Fibroblast of lung (primary cell): ENCODE measurements at regions not wholly inside any gene's neighbourhood (a gene's known extent, or its start where the extent isn't known, plus 50 kb on each side); places are given as distances from the start of the nearest gene placed in this dataset.
"Not testable (repeated sequence)": the region's sequence is repeated elsewhere in the genome, so short reads cannot be mapped to it uniquely, and the experiment has no call there.

ENCODE experiments used
- DNase-seq, 2 donors: peaks; one replicate each; pipeline versions ENCODE4 v3.0.0 to v3.0.0-alpha.2; 2010; ENCODE audit warnings: low read depth in 2 of 2
- H2AFZ ChIP-seq: 2 replicates; pipeline ENCODE4 v1.5.1; 2012; ENCODE audit warnings: low read length, control low read depth, inconsistent platforms
- H3K27ac ChIP-seq: 2 replicates; pipeline ENCODE4 v1.5.1; 2011; ENCODE audit warnings: low read length, control low read depth; ENCODE audit not compliant: insufficient read depth
- H3K27me3 ChIP-seq: 2 replicates; pipeline ENCODE4 v1.5.1; 2011; ENCODE audit warnings: mild to moderate bottlenecking, low read length; ENCODE audit not compliant: control insufficient read depth, insufficient read depth
- H3K36me3 ChIP-seq: 2 replicates; pipeline ENCODE4 v1.5.1; 2011; ENCODE audit warnings: low read length; ENCODE audit not compliant: control insufficient read depth, insufficient read depth
- H3K4me1 ChIP-seq: 2 replicates; pipeline ENCODE4 v1.5.1; 2011; ENCODE audit warnings: low read length; ENCODE audit not compliant: control insufficient read depth, insufficient read depth; ENCODE audit errors: extremely low read depth
- H3K4me2 ChIP-seq: 2 replicates; pipeline ENCODE4 v1.5.1; 2011; ENCODE audit warnings: low read length, control low read depth; ENCODE audit not compliant: insufficient read depth; ENCODE audit errors: extremely low read depth
- H3K4me3 ChIP-seq, 4 experiments: fragments of 200-600 bp in 1 of 4; sonication (generic) in 1 of 4; replicated peaks in 1 of 4; 2 replicates each; pipeline ENCODE4 v1.5.1; 2011 to 2016; ENCODE audit warnings: low read length in 4 of 4, low read depth in 3 of 4, mild to moderate bottlenecking in 3 of 4, control low read depth in 2 of 4, inconsistent platforms in 1 of 4, mixed read lengths in 1 of 4; ENCODE audit not compliant: insufficient read depth in 1 of 4; ENCODE audit errors: control extremely low read depth in 1 of 4
- H3K79me2 ChIP-seq: 2 replicates; pipeline ENCODE4 v1.5.1; 2012; ENCODE audit warnings: mild to moderate bottlenecking, low read length, inconsistent platforms; ENCODE audit not compliant: control insufficient read depth, insufficient read depth
- H3K9ac ChIP-seq: 2 replicates; pipeline ENCODE4 v1.5.1; 2011; ENCODE audit warnings: mild to moderate bottlenecking, low read length, control low read depth; ENCODE audit not compliant: insufficient read depth
- H3K9me3 ChIP-seq: 2 replicates; pipeline ENCODE4 v1.5.1; 2012; ENCODE audit warnings: low read depth, low read length; ENCODE audit not compliant: control insufficient read depth, insufficient read depth
- H4K20me1 ChIP-seq: 2 replicates; pipeline ENCODE4 v1.5.1; 2011; ENCODE audit warnings: low read length; ENCODE audit not compliant: control insufficient read depth, insufficient read depth; ENCODE audit errors: extremely low read depth
- EZH2 ChIP-seq: IDR thresholded peaks from 2 replicates; pipeline ENCODE4 v1.5.1; 2012; ENCODE audit warnings: low read length, control low read depth, mild to moderate bottlenecking; ENCODE audit errors: missing control alignments
- TF ChIP-seq, protein P1 (sequence below), 2 donors: IDR thresholded peaks in 1 of 2; conservative IDR thresholded peaks in 1 of 2; 1 replicate in 1 of 2; 2 replicates in 1 of 2; pipeline ENCODE4 v1.5.1; 2011 to 2012; ENCODE audit warnings: low read length in 2 of 2, control low read depth in 1 of 2, inconsistent platforms in 1 of 2, low read depth in 1 of 2, mild to moderate bottlenecking in 1 of 2

DNA sequence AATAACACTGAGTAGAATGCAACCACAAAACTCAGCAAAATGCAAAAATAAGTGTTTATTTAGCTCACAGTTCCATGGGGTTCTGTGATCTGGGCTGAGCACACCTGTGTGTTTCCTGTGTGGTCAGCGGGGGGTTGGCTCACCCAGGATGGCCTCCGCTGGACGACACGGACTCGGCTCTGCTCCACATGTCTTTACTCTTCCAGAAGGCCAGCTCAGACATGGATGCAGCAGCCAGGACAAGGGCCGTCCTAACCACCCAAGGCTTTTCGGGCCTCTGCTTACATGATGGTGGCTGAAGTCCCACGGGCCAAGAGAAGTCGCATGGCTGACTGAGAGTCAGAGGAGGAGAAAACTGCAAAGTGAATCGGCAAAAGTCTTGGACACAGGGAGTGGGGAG lies 153.5 kb upstream of the IRS2 start:
- H2AFZ ChIP-seq = no peak overlapping the region

DNA sequence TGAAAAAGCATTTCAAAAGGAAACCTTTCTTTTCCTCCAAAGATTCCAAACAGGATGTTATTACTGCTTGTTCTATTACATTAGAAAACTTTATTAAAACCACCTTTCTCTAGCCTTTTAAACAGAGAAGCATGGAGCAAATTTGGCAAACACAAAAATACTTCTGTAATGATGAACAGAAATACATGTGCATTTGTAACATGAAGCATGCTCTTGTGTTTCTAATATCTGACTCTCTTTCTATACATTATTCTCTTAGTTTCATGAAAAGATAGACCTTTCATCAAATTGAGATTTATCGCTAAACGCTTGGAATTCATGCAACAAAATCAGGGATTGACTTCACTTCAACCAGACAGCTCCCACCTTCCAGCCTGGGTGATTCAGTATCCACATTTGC lies 152.8 kb upstream of the IRS2 start:
- no peak for TF ChIP-seq EZH2
- TF ChIP-seq, protein P1, sequence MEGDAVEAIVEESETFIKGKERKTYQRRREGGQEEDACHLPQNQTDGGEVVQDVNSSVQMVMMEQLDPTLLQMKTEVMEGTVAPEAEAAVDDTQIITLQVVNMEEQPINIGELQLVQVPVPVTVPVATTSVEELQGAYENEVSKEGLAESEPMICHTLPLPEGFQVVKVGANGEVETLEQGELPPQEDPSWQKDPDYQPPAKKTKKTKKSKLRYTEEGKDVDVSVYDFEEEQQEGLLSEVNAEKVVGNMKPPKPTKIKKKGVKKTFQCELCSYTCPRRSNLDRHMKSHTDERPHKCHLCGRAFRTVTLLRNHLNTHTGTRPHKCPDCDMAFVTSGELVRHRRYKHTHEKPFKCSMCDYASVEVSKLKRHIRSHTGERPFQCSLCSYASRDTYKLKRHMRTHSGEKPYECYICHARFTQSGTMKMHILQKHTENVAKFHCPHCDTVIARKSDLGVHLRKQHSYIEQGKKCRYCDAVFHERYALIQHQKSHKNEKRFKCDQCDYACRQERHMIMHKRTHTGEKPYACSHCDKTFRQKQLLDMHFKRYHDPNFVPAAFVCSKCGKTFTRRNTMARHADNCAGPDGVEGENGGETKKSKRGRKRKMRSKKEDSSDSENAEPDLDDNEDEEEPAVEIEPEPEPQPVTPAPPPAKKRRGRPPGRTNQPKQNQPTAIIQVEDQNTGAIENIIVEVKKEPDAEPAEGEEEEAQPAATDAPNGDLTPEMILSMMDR (conservative IDR thresholded peaks at IDR 0.05 in 1 of 2, IDR thresholded peaks at IDR 0.05 in 1 of 2; ENCODE audit: low read depth in 1 of 2, low read length in 2 of 2) = no peak
- no peaks in the 10 kb centered on the region for H3K27me3 ChIP-seq
- H3K4me3 ChIP-seq = no peak overlapping the region
- H3K4me2 ChIP-seq = no peak overlapping the region
- H3K27ac ChIP-seq = no peak overlapping the region
- H3K9ac ChIP-seq = no peak overlapping the region
- H3K79me2 ChIP-seq = no peaks in the 10 kb centered on the region
- H4K20me1 ChIP-seq = no peaks in the 10 kb centered on the region
- DNase-seq = no peak
- H3K4me1 ChIP-seq = no peaks in the 10 kb centered on the region
- H3K9me3 ChIP-seq = no peaks in the 10 kb centered on the region
- no peaks in the 10 kb centered on the region for H3K36me3 ChIP-seq
- H2AFZ ChIP-seq = no peak overlapping the region

More for the DNA sequence above, 153.5 kb upstream of the IRS2 start:
- Histone ChIP-seq H3K4me3 (no peak overlapping the region), H3K9me3 (no peaks in the 10 kb centered on the region), H3K27ac (no peak overlapping the region), H3K36me3 (no peaks in the 10 kb centered on the region), H3K9ac (no peak overlapping the region), H3K4me1 (no peaks in the 10 kb centered on the region), H4K20me1 (no peaks in the 10 kb centered on the region), H3K79me2 (no peaks in the 10 kb centered on the region), H3K4me2 (no peak overlapping the region), H3K27me3 (no peaks in the 10 kb centered on the region)
- DNase-seq = no peak
- TF ChIP-seq EZH2 = no peak
- TF ChIP-seq, protein P1 (conservative IDR thresholded peaks at IDR 0.05 in 1 of 2, IDR thresholded peaks at IDR 0.05 in 1 of 2; ENCODE audit: low read depth in 1 of 2, low read length in 2 of 2) = no peak

DNA sequence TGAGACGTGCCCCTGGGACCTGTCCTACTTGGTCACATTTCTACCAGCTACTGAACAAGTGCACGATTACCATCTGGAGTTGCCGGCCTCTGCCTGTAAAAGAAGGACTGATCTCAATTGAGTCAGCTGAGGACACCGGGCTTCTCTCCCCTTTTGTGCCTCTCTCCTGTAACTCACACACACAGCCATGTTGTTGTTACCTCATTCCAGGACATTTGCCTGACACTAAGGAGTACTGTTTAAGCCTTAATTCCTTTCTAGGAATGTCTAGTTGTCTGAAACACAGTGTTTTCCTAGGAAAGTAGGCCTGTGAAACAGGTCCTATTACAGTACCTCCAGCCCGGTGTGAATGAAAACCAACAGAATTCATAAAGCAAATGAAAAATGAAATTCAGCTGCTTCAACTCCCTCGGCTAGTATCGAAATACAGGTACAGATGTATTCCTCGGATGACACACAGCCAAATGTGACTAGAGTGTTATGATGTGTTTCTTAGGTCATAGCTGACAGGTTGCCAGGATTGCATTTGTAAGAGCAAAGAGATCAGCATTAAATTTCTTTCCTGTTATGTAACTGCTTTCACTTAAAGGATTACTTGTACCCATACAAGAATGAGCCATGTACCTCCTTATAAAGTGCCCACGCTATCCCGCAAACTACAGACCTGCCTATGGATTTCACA lies 152.0 kb upstream of the IRS2 start:
- peak; percentile 77 to 87 for DNase-seq
- Histone ChIP-seq H3K9ac (no peak overlapping the region), H3K27me3 (no peaks in the 10 kb centered on the region), H3K36me3 (no peaks in the 10 kb centered on the region), H3K27ac (no peak overlapping the region), H3K4me3 (no peak overlapping the region), H3K4me2 (no peak overlapping the region), H3K9me3 (no peaks in the 10 kb centered on the region), H3K79me2 (no peaks in the 10 kb centered on the region), H2AFZ (no peak overlapping the region), H4K20me1 (no peaks in the 10 kb centered on the region), H3K4me1 (no peaks in the 10 kb centered on the region)
- TF ChIP-seq EZH2 = no peak
- TF ChIP-seq, protein P1 (conservative IDR thresholded peaks at IDR 0.05 in 1 of 2, IDR thresholded peaks at IDR 0.05 in 1 of 2; ENCODE audit: low read depth in 1 of 2, low read length in 2 of 2) = no peak

DNA sequence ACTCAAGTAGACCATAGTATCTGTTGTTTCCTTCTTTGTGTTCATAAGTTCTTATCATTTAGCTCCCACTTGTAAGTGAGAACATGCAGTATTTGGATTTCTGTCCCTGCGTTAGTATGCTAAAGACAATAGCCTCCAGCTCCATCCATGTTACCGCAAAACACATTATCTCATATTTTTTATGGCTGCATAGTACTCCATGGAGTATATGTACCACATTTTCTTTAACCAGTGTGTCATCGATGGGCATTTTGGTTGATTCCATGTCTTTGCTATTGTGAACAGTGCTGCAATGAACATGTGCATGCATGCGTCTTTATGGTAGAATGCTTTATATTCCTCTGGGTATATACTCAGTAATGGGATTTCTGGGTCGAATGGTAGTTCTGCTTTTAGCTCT lies 148.1 kb upstream of the IRS2 start:
- H3K9ac ChIP-seq, H3K4me3 ChIP-seq, H3K27ac ChIP-seq, H2AFZ ChIP-seq, H4K20me1 ChIP-seq, H3K4me2 ChIP-seq, DNase-seq, H3K79me2 ChIP-seq, H3K27me3 ChIP-seq, H3K4me1 ChIP-seq, H3K9me3 ChIP-seq, H3K36me3 ChIP-seq: not testable (repeated sequence)
